ENCODE measurements at regions not wholly inside any gene's neighbourhood (a gene's known extent, or its start where the extent isn't known, plus 50 kb on each side); places are given as distances from the start of the nearest gene placed in this dataset.
A peak's percentile ranks its signal among the peaks of the same experiment; 100 is the strongest.

DNA sequence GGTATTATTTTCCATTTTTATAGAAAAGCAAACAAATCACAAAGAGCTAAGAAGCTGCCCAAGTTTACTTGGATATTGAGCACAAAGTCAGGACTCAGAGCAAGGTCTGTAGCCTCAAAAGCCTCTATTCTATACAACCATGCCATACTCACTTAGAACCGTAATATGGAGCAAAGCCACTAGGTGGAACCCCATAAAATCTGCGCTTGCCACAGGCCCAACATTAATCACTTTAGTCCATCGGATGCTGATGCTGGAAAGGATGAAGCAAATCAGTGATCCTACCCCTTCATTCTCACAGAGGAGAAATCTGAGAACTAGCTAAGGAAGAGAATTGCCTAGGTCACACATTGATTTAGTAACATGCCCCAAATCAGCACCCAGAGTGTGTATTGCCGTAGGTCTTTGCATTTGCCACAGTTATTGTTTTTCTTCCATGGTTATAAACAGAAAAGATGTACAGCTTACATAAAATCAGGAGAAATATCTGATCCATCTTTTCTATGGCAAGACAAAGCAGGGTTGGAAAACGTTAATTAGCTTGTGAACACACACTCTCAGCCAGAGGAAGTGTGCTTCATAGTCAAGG, 56.7 kb upstream of the RAB38 start:
- peak in 2 of 3 donors; percentile 29 to 59 for DNase-seq (ENCODE audit: low read depth in 2 of 3, low spot score in 2 of 3)

DNA sequence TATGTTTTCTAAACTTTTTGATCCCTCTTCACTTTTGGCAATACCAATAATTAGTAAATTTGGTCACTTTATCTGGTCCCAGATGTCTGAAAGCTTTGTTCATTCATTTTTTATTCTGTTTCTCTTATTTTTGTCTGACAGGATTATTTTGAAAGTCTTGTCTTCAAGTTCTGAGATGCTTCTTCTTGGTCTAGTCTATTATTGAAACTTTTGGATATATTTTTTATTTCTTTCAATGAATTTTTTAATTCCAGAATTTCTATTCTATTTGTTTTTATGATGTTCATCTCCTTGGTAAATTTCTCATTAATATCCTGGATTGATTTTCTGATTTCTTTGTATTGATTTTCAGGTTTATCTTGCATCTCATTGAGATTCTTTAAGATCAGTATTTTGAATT, 54.1 kb upstream of the RAB38 start:
- DNase-seq (ENCODE audit: low read depth in 2 of 3, low spot score in 2 of 3): no peak

Data from hematopoietic multipotent progenitor cell (in vitro differentiated cells).